Activated CD8-positive, alpha-beta memory T cell treated with anti-CD3 and anti-CD28 coated beads, Interleukin-2, amount 10 ng/mL, durations not matched to agents 7 days and 5 days (primary cell): ENCODE measurements at regions not wholly inside any gene's neighbourhood (a gene's known extent, or its start where the extent isn't known, plus 50 kb on each side); places are given as distances from the start of the nearest gene placed in this dataset.

Experiments used
- ATAC-seq: fragments of 150-1000 bp; cut with Tn5 transposase; one replicate; pipeline ENCODE4 v1.10.0; 2021; ENCODE audit warnings: moderate library complexity
- CTCF ChIA-PET: fragments of 350-600 bp; sonication (Branson Sonifier 250); formaldehyde crosslinking; loops from one replicate; lab custom pipeline; 2021; ENCODE audit warnings: antibody characterized with exemption; lab: Charles Lee
- DNase-seq: peaks from one replicate; pipeline ENCODE4 v3.0.0-alpha.2; 2020
- H3K27ac Mint-ChIP-seq: one replicate; pipeline ENCODE4 v1.8.0; 2021; ENCODE audit warnings: mild to moderate bottlenecking, mixed read lengths
- H3K27me3 Mint-ChIP-seq: one replicate; pipeline ENCODE4 v1.8.0; 2021; ENCODE audit warnings: mixed read lengths
- H3K36me3 Mint-ChIP-seq: one replicate; pipeline ENCODE4 v1.8.0; 2021; ENCODE audit warnings: mild to moderate bottlenecking, mixed read lengths
- H3K4me1 Mint-ChIP-seq: one replicate; pipeline ENCODE4 v1.8.0; 2021; ENCODE audit warnings: mixed read lengths
- H3K4me3 Mint-ChIP-seq: one replicate; pipeline ENCODE4 v1.8.0; 2021; ENCODE audit warnings: mild to moderate bottlenecking, moderate library complexity, mixed read lengths
- H3K9me3 Mint-ChIP-seq: one replicate; pipeline ENCODE4 v1.8.0; 2022; ENCODE audit warnings: low read depth, mixed read lengths

GRCh38 chr17:17398188-17398942 lies 78.4 kb upstream of the MED9 start:
- DNase-seq = no peak
- H3K4me1 Mint-ChIP-seq = peaks cover 30% of the 10 kb centered on the region
- peaks cover 2% of the 10 kb centered on the region for H3K36me3 Mint-ChIP-seq
- no peak for ATAC-seq
- no peaks in the 10 kb centered on the region for H3K9me3 Mint-ChIP-seq
- no peak overlapping the region for H3K4me3 Mint-ChIP-seq
- H3K27ac Mint-ChIP-seq = no peak overlapping the region
- CTCF ChIA-PET = interaction anchor here (1.2 kb wide), 1 partner anchor 43 kb away, joined by 3 read pairs; no protein-coding TSS in a partner anchor
- peaks cover 36% of the 10 kb centered on the region for H3K27me3 Mint-ChIP-seq

GRCh38 chr17:17398943-17399926 lies 77.6 kb upstream of the MED9 start:
- Mint-ChIP-seq H3K4me3 (no peak overlapping the region), H3K36me3 (no peaks in the 10 kb centered on the region), H3K9me3 (no peaks in the 10 kb centered on the region), H3K4me1 (peaks cover 37% of the 10 kb centered on the region), H3K27ac (no peak overlapping the region), H3K27me3 (peaks cover 30% of the 10 kb centered on the region)
- no peak for ATAC-seq
- DNase-seq = no peak
- CTCF ChIA-PET = interaction anchor here (1.2 kb wide), 1 partner anchor 44 kb away, joined by 3 read pairs; no protein-coding TSS in a partner anchor

- H3K27ac Mint-ChIP-seq = no peak overlapping the region
- no peak for DNase-seq
- CTCF ChIA-PET = no interaction called here
- no peak for ATAC-seq
- no peaks in the 10 kb centered on the region for H3K9me3 Mint-ChIP-seq
- no peaks in the 10 kb centered on the region for H3K36me3 Mint-ChIP-seq
- peaks cover 27% of the 10 kb centered on the region for H3K27me3 Mint-ChIP-seq
- peaks cover 43% of the 10 kb centered on the region for H3K4me1 Mint-ChIP-seq
- H3K4me3 Mint-ChIP-seq = no peak overlapping the region
These were observed 76.7 kb upstream of the MED9 start for GRCh38 chr17:17400070-17400469.

GRCh38 chr17:17400566-17401184 lies 76.1 kb upstream of the MED9 start:
- H3K27me3 Mint-ChIP-seq = peaks cover 27% of the 10 kb centered on the region
- CTCF ChIA-PET = no interaction called here
- H3K27ac Mint-ChIP-seq = no peak overlapping the region
- DNase-seq = no peak
- no peak overlapping the region for H3K4me3 Mint-ChIP-seq
- no peaks in the 10 kb centered on the region for H3K9me3 Mint-ChIP-seq
- ATAC-seq = no peak
- peaks cover 47% of the 10 kb centered on the region for H3K4me1 Mint-ChIP-seq
- H3K36me3 Mint-ChIP-seq = no peaks in the 10 kb centered on the region

GRCh38 chr17:17401271-17401781 lies 75.5 kb upstream of the MED9 start:
- Mint-ChIP-seq H3K36me3 (no peaks in the 10 kb centered on the region), H3K27me3 (peaks cover 25% of the 10 kb centered on the region), H3K4me3 (no peak overlapping the region), H3K4me1 (peaks cover 50% of the 10 kb centered on the region), H3K9me3 (no peaks in the 10 kb centered on the region), H3K27ac (no peak overlapping the region)
- no peak for DNase-seq
- ATAC-seq = no peak
- CTCF ChIA-PET = interaction anchor here (1.2 kb wide), 1 partner anchor 23 kb away, joined by 3 read pairs; no protein-coding TSS in a partner anchor

GRCh38 chr17:17402558-17402957 lies 74.2 kb upstream of the MED9 start:
- Mint-ChIP-seq H3K4me1 (peaks cover 55% of the 10 kb centered on the region), H3K27me3 (peaks cover 16% of the 10 kb centered on the region), H3K9me3 (no peaks in the 10 kb centered on the region), H3K36me3 (no peaks in the 10 kb centered on the region), H3K4me3 (no peak overlapping the region), H3K27ac (no peak overlapping the region)
- ATAC-seq (no peak), DNase-seq (no peak)
- CTCF ChIA-PET = interaction anchor here (1.2 to 1.5 kb wide), 2 partner anchors 14 to 24 kb away, joined by 3 read pairs; no protein-coding TSS in a partner anchor

- Mint-ChIP-seq H3K36me3 (no peaks in the 10 kb centered on the region), H3K9me3 (no peaks in the 10 kb centered on the region), H3K4me1 (peaks cover 59% of the 10 kb centered on the region), H3K27me3 (peaks cover 14% of the 10 kb centered on the region), H3K4me3 (peak overlapping the region; percentile 37), H3K27ac (peak overlapping the region; percentile 82)
- DNase-seq (no peak), ATAC-seq (no peak)
- CTCF ChIA-PET = interaction anchor here (1.5 kb wide), 2 partner anchors 10 to 13 kb away, joined by 3 to 4 read pairs; no protein-coding TSS in a partner anchor
These were observed 73.7 kb upstream of the MED9 start for GRCh38 chr17:17403065-17403464.

- Mint-ChIP-seq H3K4me1 (peaks cover 69% of the 10 kb centered on the region), H3K27ac (peak overlapping the region; percentile 82), H3K27me3 (peaks cover 11% of the 10 kb centered on the region), H3K36me3 (no peaks in the 10 kb centered on the region), H3K4me3 (peak overlapping the region; percentile 37), H3K9me3 (no peaks in the 10 kb centered on the region)
- CTCF ChIA-PET = interaction anchor here (1.5 kb wide), 1 partner anchor 11 kb away, joined by 4 read pairs; no protein-coding TSS in a partner anchor
- DNase-seq = peak; percentile 68
- peak; percentile 74 for ATAC-seq
These were observed 72.8 kb upstream of the MED9 start for GRCh38 chr17:17403899-17404576.

GRCh38 chr17:17405673-17406072 lies 71.1 kb upstream of the MED9 start:
- ATAC-seq (no peak), DNase-seq (no peak)
- H3K27ac Mint-ChIP-seq = no peak overlapping the region
- H3K4me1 Mint-ChIP-seq = peaks cover 81% of the 10 kb centered on the region
- no peaks in the 10 kb centered on the region for H3K9me3 Mint-ChIP-seq
- no peaks in the 10 kb centered on the region for H3K36me3 Mint-ChIP-seq
- H3K27me3 Mint-ChIP-seq = peaks cover 9% of the 10 kb centered on the region
- H3K4me3 Mint-ChIP-seq = no peak overlapping the region
- CTCF ChIA-PET = interaction anchor here (1.0 kb wide), 1 partner anchor 14 kb away, joined by 5 read pairs; no protein-coding TSS in a partner anchor

GRCh38 chr17:17406225-17406624 lies 70.6 kb upstream of the MED9 start:
- ATAC-seq (no peak), DNase-seq (no peak)
- Mint-ChIP-seq H3K4me1 (peaks cover 78% of the 10 kb centered on the region), H3K4me3 (no peak overlapping the region), H3K9me3 (no peaks in the 10 kb centered on the region), H3K27ac (no peak overlapping the region), H3K27me3 (peaks cover 8% of the 10 kb centered on the region), H3K36me3 (no peaks in the 10 kb centered on the region)
- CTCF ChIA-PET = interaction anchor here (1.0 kb wide), 1 partner anchor 14 kb away, joined by 5 read pairs; no protein-coding TSS in a partner anchor

- DNase-seq (no peak), ATAC-seq (peak; percentile 32)
- Mint-ChIP-seq H3K4me1 (peaks cover 75% of the 10 kb centered on the region), H3K36me3 (no peaks in the 10 kb centered on the region), H3K4me3 (peak overlapping the region; percentile 23), H3K27ac (peak overlapping the region; percentile 42), H3K27me3 (peaks cover 7% of the 10 kb centered on the region), H3K9me3 (no peaks in the 10 kb centered on the region)
- CTCF ChIA-PET = interaction anchor here (1.1 to 2.3 kb wide), 5 partner anchors 16 to 96 kb away, joined by 3 to 6 read pairs (median 3); partner anchors contain the start of gene RASD1
These were observed 68.5 kb upstream of the MED9 start for GRCh38 chr17:17408236-17408794.

- CTCF ChIA-PET = interaction anchor here (1.1 to 2.3 kb wide), 2 partner anchors 54 to 55 kb away, joined by 5 to 6 read pairs; no protein-coding TSS in a partner anchor
- H3K27me3 Mint-ChIP-seq = peaks cover 7% of the 10 kb centered on the region
- no peak overlapping the region for H3K4me3 Mint-ChIP-seq
- H3K9me3 Mint-ChIP-seq = peaks cover 3% of the 10 kb centered on the region
- H3K27ac Mint-ChIP-seq = no peak overlapping the region
- no peak for ATAC-seq
- peaks cover 7% of the 10 kb centered on the region for H3K36me3 Mint-ChIP-seq
- peaks cover 64% of the 10 kb centered on the region for H3K4me1 Mint-ChIP-seq
- no peak for DNase-seq
These were observed 66.4 kb upstream of the MED9 start for GRCh38 chr17:17410357-17410756.
